Stimulated activated CD8-positive, alpha-beta memory T cell treated with anti-CD3 and anti-CD28 coated beads, Interleukin-15, amount 100 ng/mL, for 1 hour (primary cell): ENCODE measurements at regions not wholly inside any gene's neighbourhood (a gene's known extent, or its start where the extent isn't known, plus 50 kb on each side); places are given as distances from the start of the nearest gene placed in this dataset.

ENCODE experiments used
- DNase-seq: peaks from one replicate; pipeline ENCODE4 v3.0.0-alpha.2; 2020; ENCODE audit warnings: low read depth

GRCh38 chr5:123868267-123868666 lies 356.3 kb downstream of the CSNK1G3 start:
- DNase-seq, result no peak

DNA sequence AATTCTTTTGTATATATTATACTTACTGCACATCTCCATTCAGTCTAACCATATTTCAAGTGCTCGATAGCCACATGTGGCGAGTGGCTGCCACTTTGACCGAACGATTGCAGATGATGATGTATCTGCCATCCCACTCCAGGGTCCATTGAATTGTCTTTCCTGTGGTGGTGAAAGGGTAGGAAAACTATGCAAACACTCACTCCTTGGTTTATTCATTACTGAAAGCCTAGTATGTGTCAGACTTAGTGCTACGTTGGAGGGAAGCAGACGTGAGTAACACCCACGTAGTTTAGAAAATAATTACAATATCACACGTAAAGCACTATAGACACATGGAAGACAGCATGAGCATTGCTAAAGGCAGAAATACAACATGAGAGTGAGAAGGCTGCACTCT lies 353.7 kb downstream of the CSNK1G3 start:
- DNase-seq, result no peak

- DNase-seq, result no peak
Measured at GRCh38 chr5:123864578-123864977, 352.6 kb downstream of the CSNK1G3 start.

DNA sequence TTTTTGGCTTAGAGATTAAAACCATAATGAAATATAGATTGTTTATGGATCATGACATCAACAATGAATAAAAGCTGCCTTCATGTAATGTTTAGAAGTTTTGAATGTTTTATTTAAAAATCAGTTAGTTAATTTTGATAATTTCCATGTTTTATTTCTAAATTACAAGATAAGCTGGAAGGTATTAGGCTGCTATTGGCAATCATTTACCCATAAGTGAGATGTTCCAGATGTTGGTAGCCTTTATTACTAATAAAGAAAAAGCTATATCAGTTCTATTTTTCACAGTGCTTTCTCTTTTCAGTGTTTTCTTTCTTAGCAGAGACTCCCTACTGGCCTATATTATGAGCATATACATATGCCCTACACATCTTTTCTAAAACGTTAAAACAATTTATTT lies 347.0 kb downstream of the CSNK1G3 start:
- DNase-seq, result no peak

GRCh38 chr5:123856766-123857165 lies 344.8 kb downstream of the CSNK1G3 start:
- DNase-seq, result no peak

DNA sequence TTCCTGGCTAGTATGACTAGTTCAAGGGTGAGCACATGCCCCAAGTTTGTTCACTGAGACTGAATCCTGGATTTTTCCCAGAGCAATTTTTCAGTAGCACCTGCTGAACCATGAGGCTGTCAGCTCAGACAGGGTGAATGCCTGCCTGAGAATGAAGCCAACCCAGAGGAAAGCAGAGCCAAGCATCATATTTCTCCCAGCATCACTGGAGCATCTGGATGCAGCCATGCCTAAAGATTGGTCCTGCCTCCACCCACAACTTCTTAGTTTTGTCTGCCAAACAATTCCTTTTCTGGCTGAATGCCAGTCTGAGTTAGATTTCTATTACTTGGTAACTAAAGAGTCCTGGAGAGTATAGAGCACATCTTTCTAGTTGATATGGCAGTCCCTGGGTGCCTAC lies 343.6 kb downstream of the CSNK1G3 start:
- DNase-seq, result no peak

DNA sequence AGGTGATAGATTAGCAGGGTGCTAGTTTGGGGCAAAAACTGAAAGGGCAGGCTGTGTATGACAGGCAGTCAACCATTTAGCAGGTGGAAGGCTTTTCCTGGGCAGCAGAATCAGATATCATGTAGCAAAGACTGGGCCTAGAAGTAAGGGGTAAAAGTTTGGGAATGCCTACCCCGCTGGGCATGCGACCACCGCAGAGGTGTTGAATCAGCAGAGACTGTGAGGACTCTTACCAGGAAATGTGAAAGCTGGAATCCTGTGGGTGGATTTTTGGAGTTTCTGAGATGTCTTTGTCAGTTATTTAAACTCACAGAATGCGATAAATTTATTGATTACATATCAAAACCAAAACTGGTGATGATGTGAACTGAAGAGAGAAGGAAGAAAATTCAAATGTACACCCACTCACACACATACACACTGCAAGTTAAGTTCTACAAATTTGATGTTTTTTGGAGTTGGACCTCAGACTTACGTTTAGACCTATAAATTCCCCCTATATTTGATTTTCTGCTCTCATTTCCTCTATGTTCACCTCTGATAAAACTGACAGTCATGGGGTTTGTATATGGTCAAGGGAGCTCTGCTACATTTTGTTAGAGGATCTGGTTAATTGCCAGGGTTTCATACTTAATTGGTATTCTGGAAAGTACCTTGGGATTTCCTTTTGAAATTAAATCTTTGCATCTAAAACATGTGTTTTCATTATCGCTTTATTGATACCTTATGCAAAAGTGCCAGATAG lies 333.6 kb downstream of the CSNK1G3 start:
- no peak for DNase-seq

DNA sequence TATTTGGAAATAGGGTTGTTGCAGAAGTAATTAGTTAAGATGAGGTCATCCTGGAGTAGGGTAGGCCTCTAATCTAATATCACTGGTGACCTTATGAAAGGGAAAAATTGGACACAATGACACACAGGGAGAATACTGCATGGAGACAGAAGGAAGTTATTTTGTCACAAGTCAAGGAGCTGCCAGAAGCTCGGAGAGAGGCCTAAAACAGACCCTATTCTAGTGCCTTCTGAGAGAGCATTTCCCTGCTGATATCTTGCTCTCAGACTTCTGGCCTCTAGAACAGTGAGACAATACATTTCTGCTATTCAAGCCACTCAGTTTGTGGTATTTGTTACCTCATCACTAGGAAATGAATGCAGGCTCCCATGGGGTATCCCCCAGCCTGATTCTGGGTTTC lies 332.9 kb downstream of the CSNK1G3 start:
- no peak for DNase-seq

DNA sequence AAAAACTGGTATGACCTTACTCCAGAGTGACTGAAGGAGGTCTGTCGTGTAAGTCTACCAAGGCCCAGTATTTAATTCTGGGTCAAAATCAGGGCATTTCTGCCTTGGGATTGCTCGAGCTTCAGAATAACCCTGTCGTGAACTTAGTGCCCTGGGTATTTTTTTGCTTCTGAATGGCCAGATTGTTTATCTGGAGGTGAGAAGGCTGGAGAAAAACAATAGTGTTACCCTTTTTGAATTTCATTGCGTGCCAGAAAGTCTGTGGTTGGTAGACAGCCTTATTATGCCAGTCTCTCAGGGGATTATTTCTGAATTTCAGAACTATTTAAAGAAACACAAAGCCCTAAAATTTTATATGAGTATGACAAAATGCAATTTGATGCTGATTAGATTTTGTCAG lies 323.4 kb downstream of the CSNK1G3 start:
- DNase-seq, result no peak

GRCh38 chr5:123830575-123830974 lies 318.6 kb downstream of the CSNK1G3 start:
- no peak for DNase-seq

DNA sequence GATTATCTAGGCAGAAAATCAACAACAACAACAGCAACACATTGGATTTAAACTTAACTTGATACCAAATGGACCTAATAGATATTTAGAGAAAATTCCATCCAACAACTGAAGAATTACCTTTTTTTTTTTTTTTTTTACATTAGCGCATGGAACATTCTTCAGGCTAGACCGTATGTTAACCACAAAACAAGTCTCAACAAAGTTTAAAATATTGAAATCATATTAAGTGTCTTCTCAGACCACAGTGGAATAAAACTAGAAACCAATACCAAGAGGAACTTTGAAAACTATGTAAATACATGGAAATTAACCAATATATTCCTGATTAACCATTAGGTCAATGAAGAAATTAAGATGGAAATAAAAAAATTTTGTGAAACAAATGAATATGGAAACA lies 315.8 kb downstream of the CSNK1G3 start:
- no peak for DNase-seq

- no peak for DNase-seq
Measured at GRCh38 chr5:123819833-123820232, 307.9 kb downstream of the CSNK1G3 start.

DNA sequence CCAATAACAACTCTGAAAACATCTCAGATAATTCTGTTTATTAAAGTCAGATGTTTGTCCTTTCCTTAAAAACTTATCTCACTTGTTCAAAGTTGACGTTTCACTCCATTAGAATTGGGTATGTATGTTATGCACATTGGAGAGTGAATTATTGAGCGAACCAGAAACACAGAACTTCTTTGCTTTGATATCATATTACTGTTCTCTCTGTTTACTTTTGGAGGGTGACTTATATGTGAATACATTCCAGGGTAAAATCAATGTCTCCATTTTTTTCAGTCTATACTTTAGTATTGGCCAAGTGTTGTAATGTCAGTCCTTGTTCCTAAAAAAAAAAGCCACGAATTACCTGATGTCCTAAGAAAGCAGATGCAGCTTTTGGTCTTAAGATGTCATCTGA lies 307.4 kb downstream of the CSNK1G3 start:
- DNase-seq, result no peak

DNA sequence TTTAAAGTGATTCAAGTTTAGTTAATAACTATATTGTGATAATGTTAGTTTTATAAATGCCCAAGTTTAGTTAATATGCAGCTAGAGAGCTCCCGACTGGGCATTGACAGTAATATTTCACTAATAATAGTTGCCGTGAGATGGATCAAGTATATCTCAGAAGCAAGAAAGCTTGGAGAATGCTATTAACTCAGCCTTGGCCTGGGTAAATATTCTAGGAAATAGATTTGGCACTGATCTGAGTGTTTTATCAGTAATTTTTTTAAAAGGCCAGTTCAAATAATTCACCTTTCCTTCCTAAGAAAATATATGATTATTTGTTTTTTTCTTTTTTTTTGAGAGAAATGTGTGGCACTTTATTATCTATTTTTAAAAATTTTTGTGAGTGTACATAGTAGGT lies 305.3 kb downstream of the CSNK1G3 start:
- DNase-seq, result no peak

- no peak for DNase-seq
Measured at GRCh38 chr5:123814801-123815470, 303.0 kb downstream of the CSNK1G3 start.

GRCh38 chr5:123813937-123814624 lies 302.1 kb downstream of the CSNK1G3 start:
- DNase-seq, result no peak

DNA sequence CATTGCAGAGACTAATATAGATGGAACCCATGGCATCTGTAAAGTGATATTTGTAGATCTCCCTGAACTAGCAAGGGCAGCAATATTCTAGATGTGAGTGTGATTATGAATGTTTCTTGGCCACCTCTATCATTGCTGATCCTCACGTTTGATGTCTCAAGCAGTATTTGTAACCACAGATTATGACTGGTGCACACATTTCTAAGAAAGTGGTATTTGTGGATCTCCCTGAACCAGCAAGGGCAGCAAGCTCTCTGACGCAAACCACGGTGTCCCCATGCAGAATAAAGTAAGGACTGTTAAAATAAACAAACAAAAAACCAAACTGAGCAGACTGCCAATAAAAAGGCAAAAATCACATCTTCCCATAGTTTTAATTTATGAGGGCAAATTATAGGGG lies 301.3 kb downstream of the CSNK1G3 start:
- DNase-seq, result no peak

DNA sequence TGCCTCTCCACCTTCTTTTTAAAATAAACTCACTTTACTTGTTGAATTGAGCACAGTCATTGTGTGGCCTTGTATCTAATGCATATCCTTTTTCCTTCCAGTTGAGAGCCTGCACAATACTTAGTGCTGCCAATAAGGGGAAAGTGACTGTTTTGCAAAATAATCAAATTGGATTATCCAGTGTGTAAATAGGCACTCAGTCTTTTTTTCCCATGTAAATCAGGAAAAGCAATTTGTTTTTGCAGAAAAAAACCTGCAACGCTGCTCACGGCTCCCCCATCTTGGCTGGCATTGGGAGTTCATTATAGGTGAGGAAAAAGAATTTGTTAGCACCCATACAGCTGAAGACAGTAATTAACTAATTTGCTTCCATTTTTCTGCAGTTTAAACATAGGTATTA lies 299.9 kb downstream of the CSNK1G3 start:
- no peak for DNase-seq

GRCh38 chr5:123810746-123811340 lies 298.9 kb downstream of the CSNK1G3 start:
- DNase-seq, result no peak

- DNase-seq, result no peak
Measured at GRCh38 chr5:123810253-123810652, 298.3 kb downstream of the CSNK1G3 start.

- no peak for DNase-seq
Measured at GRCh38 chr5:123809594-123810221, 297.7 kb downstream of the CSNK1G3 start.
